DOHH2 (cell line): ENCODE measurements at regions not wholly inside any gene's neighbourhood (a gene's known extent, or its start where the extent isn't known, plus 50 kb on each side); places are given as distances from the start of the nearest gene placed in this dataset.

Experiments used
- H3F3A ChIP-seq: fragments of 200-600 bp; sonication (generic), shearing (Covaris generic); 2 replicates; pipeline ENCODE4 v1.6.0; 2016; ENCODE audit warnings: antibody characterized with exemption, mild to moderate bottlenecking; ENCODE audit not compliant: control insufficient read depth, insufficient read depth
- H3K27ac ChIP-seq: fragments of 200-600 bp; sonication (generic); 2 replicates; pipeline ENCODE4 v1.5.1; 2014; ENCODE audit warnings: low read depth, mild to moderate bottlenecking, low read length, moderate library complexity
- H3K27me3 ChIP-seq: fragments of 200-600 bp; sonication (generic); 2 replicates; pipeline ENCODE4 v1.6.1; 2014; ENCODE audit warnings: mild to moderate bottlenecking, low read length, mixed read lengths; ENCODE audit not compliant: control insufficient read depth
- H3K36me3 ChIP-seq: fragments of 200-600 bp; sonication (generic); 2 replicates; pipeline ENCODE4 v1.6.1; 2014; ENCODE audit warnings: mild to moderate bottlenecking, low read length, moderate library complexity, mixed read lengths; ENCODE audit not compliant: control insufficient read depth
- H3K4me1 ChIP-seq: fragments of 200-600 bp; sonication (generic); 2 replicates; pipeline ENCODE4 v1.6.1; 2014; ENCODE audit warnings: mild to moderate bottlenecking, low read length, mixed read lengths; ENCODE audit not compliant: control insufficient read depth
- H3K4me2 ChIP-seq: fragments of 200-600 bp; sonication (generic); 2 replicates; pipeline ENCODE4 v1.6.0; 2014; ENCODE audit warnings: mild to moderate bottlenecking, low read length, moderate library complexity
- H3K4me3 ChIP-seq: fragments of 200-600 bp; sonication (generic); 2 replicates; pipeline ENCODE4 v1.5.1; 2014; ENCODE audit warnings: mild to moderate bottlenecking, low read length, mixed read lengths
- H3K79me2 ChIP-seq: fragments of 200-600 bp; sonication (generic); 2 replicates; pipeline ENCODE4 v1.6.1; 2014; ENCODE audit warnings: mild to moderate bottlenecking, low read length, mixed read lengths; ENCODE audit not compliant: control insufficient read depth
- H3K9me2 ChIP-seq: fragments of 200-600 bp; sonication (generic); replicated peaks from 2 replicates; pipeline ENCODE4 v1.6.1; 2014; ENCODE audit warnings: mild to moderate bottlenecking, low read length, mixed read lengths; ENCODE audit not compliant: control insufficient read depth
- H3K9me3 ChIP-seq: fragments of 200-600 bp; sonication (generic); 2 replicates; pipeline ENCODE4 v1.6.1; 2014; ENCODE audit warnings: antibody characterized with exemption, low read length, mixed read lengths; ENCODE audit not compliant: control insufficient read depth, insufficient read depth
- H4K20me1 ChIP-seq: fragments of 200-600 bp; sonication (generic); 2 replicates; pipeline ENCODE4 v1.6.0; 2014; ENCODE audit warnings: low read depth, mild to moderate bottlenecking, antibody characterized with exemption, low read length, moderate library complexity; ENCODE audit not compliant: control insufficient read depth, insufficient read depth
- CTCF ChIP-seq: fragments of 200-600 bp; sonication (generic); IDR thresholded peaks from one replicate; pipeline ENCODE4 v1.5.1; 2014; ENCODE audit warnings: antibody characterized with exemption, mild to moderate bottlenecking, low read depth, low read length; ENCODE audit not compliant: poor library complexity, severe bottlenecking
- EZH2phosphoT487 ChIP-seq: fragments of 200-600 bp; sonication (generic); IDR thresholded peaks from 2 replicates; pipeline ENCODE4 v1.6.1; 2017; ENCODE audit warnings: borderline replicate concordance, mild to moderate bottlenecking, antibody characterized with exemption, low read length, moderate library complexity, mixed read lengths

GRCh38 chr16:51762081-51762996, 611.3 kb upstream of the SALL1 start:
- TF ChIP-seq CTCF (peak; percentile 92), EZH2phosphoT487 (no peak)

GRCh38 chr16:51761001-51761400, 609.9 kb upstream of the SALL1 start:
- Histone ChIP-seq H3K4me3 (no peak overlapping the region), H3K27ac (no peak overlapping the region), H3K27me3 (no peaks in the 10 kb centered on the region; the same call in 1 of the 2 replicates), H3K4me1 (no peaks in the 10 kb centered on the region), H3K36me3 (no peaks in the 10 kb centered on the region), H3K79me2 (no peaks in the 10 kb centered on the region), H3F3A (no peaks in the 10 kb centered on the region), H4K20me1 (no peaks in the 10 kb centered on the region), H3K4me2 (no peak overlapping the region), H3K9me2 (no peaks in the 10 kb centered on the region), H3K9me3 (no peaks in the 10 kb centered on the region)
- TF ChIP-seq EZH2phosphoT487, result no peak
- TF ChIP-seq CTCF, result no peak

More at GRCh38 chr16:51762081-51762996, 611.3 kb upstream of the SALL1 start:
- Histone ChIP-seq H3K27ac (no peak overlapping the region), H3K4me3 (no peak overlapping the region), H4K20me1 (no peaks in the 10 kb centered on the region), H3K36me3 (no peaks in the 10 kb centered on the region), H3F3A (no peaks in the 10 kb centered on the region), H3K4me1 (no peaks in the 10 kb centered on the region), H3K79me2 (no peaks in the 10 kb centered on the region), H3K9me2 (no peaks in the 10 kb centered on the region), H3K27me3 (no peaks in the 10 kb centered on the region; the same call in 1 of the 2 replicates), H3K4me2 (no peak overlapping the region), H3K9me3 (no peaks in the 10 kb centered on the region)

GRCh38 chr16:51759999-51760398, 608.9 kb upstream of the SALL1 start:
- Histone ChIP-seq H3K27ac (no peak overlapping the region), H3K9me2 (no peaks in the 10 kb centered on the region), H3K9me3 (no peaks in the 10 kb centered on the region), H3K36me3 (no peaks in the 10 kb centered on the region), H3F3A (no peaks in the 10 kb centered on the region), H4K20me1 (no peaks in the 10 kb centered on the region), H3K79me2 (no peaks in the 10 kb centered on the region), H3K4me3 (no peak overlapping the region), H3K4me2 (no peak overlapping the region), H3K4me1 (no peaks in the 10 kb centered on the region), H3K27me3 (no peaks in the 10 kb centered on the region; the same call in 1 of the 2 replicates)
- no peak for TF ChIP-seq CTCF
- no peak for TF ChIP-seq EZH2phosphoT487
